H1 (cell line): ENCODE measurements at regions not wholly inside any gene's neighbourhood (a gene's known extent, or its start where the extent isn't known, plus 50 kb on each side); places are given as distances from the start of the nearest gene placed in this dataset.

Experiments used
- CTCF ChIA-PET: fragments of 300-600 bp; sonication (Branson Sonifier 250); formaldehyde crosslinking; loops from one replicate; lab custom pipeline; 2021; ENCODE audit not compliant: partially characterized antibody; lab: Charles Lee
- POLR2A ChIA-PET: fragments of 300-600 bp; sonication (Branson Sonifier 250); formaldehyde crosslinking; loops from one replicate; lab custom pipeline; 2021; ENCODE audit warnings: inconsistent platforms; ENCODE audit not compliant: partially characterized antibody; lab: Charles Lee
- DNase-seq, 2 experiments: peaks; one replicate each; pipeline versions ENCODE4 v3.0.0 to v3.0.0-alpha.2; 2010 to 2022; ENCODE audit warnings: low spot score in 2 of 2, low read depth in 1 of 2, mixed read lengths in 1 of 2
- FAIRE-seq: peaks from 2 replicates; lab custom pipeline; 2011; peaks lifted over from hg19 to GRCh38; lab: Jason Lieb, UNC
- H2AFZ ChIP-seq: 2 replicates; pipeline ENCODE4 v1.8.1; 2012; ENCODE audit warnings: low read length, inconsistent platforms
- H2AK5ac ChIP-seq: 2 replicates; pipeline ENCODE4 v1.6.1; 2013; ENCODE audit warnings: low read depth, low read length
- H2BK120ac ChIP-seq: replicated peaks from 2 replicates; pipeline ENCODE3; 2013; ENCODE audit warnings: low read depth, low read length, inconsistent platforms
- H2BK12ac ChIP-seq: 2 replicates; pipeline ENCODE4 v1.6.1; 2013; ENCODE audit warnings: low read depth, low read length
- H2BK15ac ChIP-seq: 2 replicates; pipeline ENCODE4 v1.6.1; 2013; ENCODE audit warnings: low read length
- H2BK20ac ChIP-seq: 2 replicates; pipeline ENCODE4 v1.6.1; 2013; ENCODE audit warnings: low read length
- H2BK5ac ChIP-seq: 2 replicates; pipeline ENCODE4 v1.6.1; 2013; ENCODE audit warnings: low read depth, low read length
- H3K14ac ChIP-seq: 2 replicates; pipeline ENCODE4 v1.6.1; 2013; ENCODE audit warnings: inconsistent platforms; ENCODE audit not compliant: insufficient read length
- H3K18ac ChIP-seq: 2 replicates; pipeline ENCODE4 v1.6.1; 2013; ENCODE audit warnings: low read length; ENCODE audit errors: extremely low read depth
- H3K23ac ChIP-seq: 2 replicates; pipeline ENCODE4 v1.6.1; 2013; ENCODE audit warnings: inconsistent platforms; ENCODE audit not compliant: insufficient read length
- H3K23me2 ChIP-seq: 2 replicates; pipeline ENCODE4 v1.6.1; 2013; ENCODE audit warnings: low read depth, low read length
- H3K27ac ChIP-seq: 2 replicates; pipeline ENCODE4 v1.6.1; 2011; ENCODE audit warnings: low read depth, low read length, inconsistent platforms
- H3K27me3 ChIP-seq, 4 experiments: replicated peaks in 1 of 4; 1 replicate in 1 of 4; 2 replicates in 3 of 4; pipeline versions ENCODE4 v1.6.1 to v1.8.1; 2011 to 2013; ENCODE audit warnings: low read length in 3 of 4, mild to moderate bottlenecking in 3 of 4, inconsistent platforms in 2 of 4, mixed read lengths in 2 of 4, moderate library complexity in 1 of 4; ENCODE audit not compliant: control insufficient read depth in 3 of 4, insufficient read depth in 3 of 4; ENCODE audit errors: extremely low read depth in 1 of 4
- H3K36me3 ChIP-seq, 4 experiments: 2 replicates each; pipeline versions ENCODE4 v1.6.1 to v1.8.1; 2011 to 2013; ENCODE audit warnings: mild to moderate bottlenecking in 4 of 4, low read length in 3 of 4, moderate library complexity in 2 of 4, control low read depth in 1 of 4, inconsistent platforms in 1 of 4; ENCODE audit not compliant: insufficient read depth in 4 of 4, control insufficient read depth in 2 of 4
- H3K4ac ChIP-seq: replicated peaks from 2 replicates; pipeline ENCODE3; 2013; ENCODE audit warnings: low read length, low read depth, mixed read lengths, inconsistent platforms; ENCODE audit not compliant: insufficient read length
- H3K4me1 ChIP-seq, 4 experiments: replicated peaks in 1 of 4; 1 replicate in 1 of 4; 2 replicates in 3 of 4; pipeline versions ENCODE4 v1.6.1 to v1.8.1; 2011 to 2013; ENCODE audit warnings: low read length in 3 of 4, inconsistent platforms in 2 of 4, mixed read lengths in 1 of 4; ENCODE audit not compliant: insufficient read depth in 4 of 4, control insufficient read depth in 3 of 4
- H3K4me2 ChIP-seq, 2 experiments: 2 replicates each; pipeline versions ENCODE4 v1.6.1 to v1.8.1; 2011 to 2013; ENCODE audit warnings: low read depth in 2 of 2, low read length in 2 of 2, control low read depth in 1 of 2, inconsistent platforms in 1 of 2, mild to moderate bottlenecking in 1 of 2; ENCODE audit not compliant: insufficient read depth in 1 of 2
- H3K4me3 ChIP-seq, 4 experiments: fragments of 200-600, 300-600 bp in 1 of 4; sonication (generic), shearing (Covaris generic), sonication (Bioruptor Twin) in 1 of 4; 2 replicates each; pipeline versions ENCODE4 v1.5.1 to v1.8.1; 2011 to 2016; ENCODE audit warnings: low read length in 4 of 4, low read depth in 3 of 4, control low read depth in 2 of 4, inconsistent platforms in 2 of 4, mild to moderate bottlenecking in 2 of 4, mixed read lengths in 1 of 4, moderate library complexity in 1 of 4; ENCODE audit not compliant: insufficient read depth in 2 of 4; ENCODE audit errors: extremely low read depth in 1 of 4
- H3K56ac ChIP-seq: replicated peaks from 2 replicates; pipeline ENCODE3; 2013; ENCODE audit warnings: low read depth, mild to moderate bottlenecking, mixed read lengths, low read length, inconsistent platforms; ENCODE audit not compliant: insufficient read length
- H3K79me1 ChIP-seq: 2 replicates; pipeline ENCODE4 v1.6.1; 2013; ENCODE audit warnings: low read depth, low read length, control low read depth
- H3K79me2 ChIP-seq, 2 experiments: 2 replicates each; pipeline versions ENCODE4 v1.6.1 to v1.8.1; 2012 to 2013; ENCODE audit warnings: low read length in 2 of 2, mild to moderate bottlenecking in 2 of 2, inconsistent platforms in 1 of 2; ENCODE audit not compliant: insufficient read depth in 2 of 2, control insufficient read depth in 1 of 2
- H3K9ac ChIP-seq, 4 experiments: replicated peaks in 1 of 4; 1 replicate in 1 of 4; 2 replicates in 3 of 4; pipeline versions ENCODE4 v1.6.1 to v1.8.1; 2011 to 2013; ENCODE audit warnings: low read depth in 3 of 4, low read length in 3 of 4, control low read depth in 2 of 4, mild to moderate bottlenecking in 2 of 4, moderate library complexity in 2 of 4, inconsistent platforms in 1 of 4; ENCODE audit errors: extremely low read depth in 1 of 4
- H3K9me3 ChIP-seq, 2 experiments: 2 replicates each; pipeline versions ENCODE4 v1.6.1 to v1.8.1; 2012 to 2013; ENCODE audit warnings: mild to moderate bottlenecking in 2 of 2, moderate library complexity in 2 of 2, control low read depth in 1 of 2, inconsistent platforms in 1 of 2, low read depth in 1 of 2, low read length in 1 of 2, mixed read lengths in 1 of 2; ENCODE audit not compliant: insufficient read depth in 2 of 2
- H4K20me1 ChIP-seq, 2 experiments: replicated peaks in 1 of 2; 2 replicates each; pipeline versions ENCODE3 to v1.8.1; 2011 to 2013; ENCODE audit warnings: inconsistent platforms in 2 of 2, low read length in 2 of 2, mild to moderate bottlenecking in 1 of 2; ENCODE audit not compliant: insufficient read depth in 2 of 2, control insufficient read depth in 1 of 2
- H4K5ac ChIP-seq: 2 replicates; pipeline ENCODE4 v1.6.1; 2013; ENCODE audit warnings: low read length, low read depth, mixed read lengths, inconsistent platforms; ENCODE audit not compliant: insufficient read length
- H4K8ac ChIP-seq: 2 replicates; pipeline ENCODE4 v1.8.0; 2013; ENCODE audit warnings: mild to moderate bottlenecking, moderate library complexity, low read length, inconsistent platforms; ENCODE audit not compliant: insufficient read depth; ENCODE audit errors: extremely low read depth
- H4K91ac ChIP-seq: replicated peaks from 2 replicates; pipeline ENCODE3; 2013; ENCODE audit warnings: low read length, mixed read lengths, inconsistent platforms; ENCODE audit not compliant: insufficient read length
- CBX5 ChIP-seq: fragments of 300-800, 300-1000 bp; sonication (generic); IDR thresholded peaks from 2 replicates; pipeline ENCODE4 v1.7.1; 2016; ENCODE audit warnings: antibody characterized with exemption, low read length, low read depth
- CBX8 ChIP-seq: fragments of 300-800, 300-1000 bp; sonication (generic); IDR thresholded peaks from 2 replicates; pipeline ENCODE4 v1.7.1; 2016; ENCODE audit warnings: low read depth, low read length, borderline replicate concordance
- CEBPB ChIP-seq: IDR thresholded peaks from 2 replicates; pipeline ENCODE4 v1.6.1; 2012; ENCODE audit warnings: low read depth, low read length
- CHD1 ChIP-seq: IDR thresholded peaks from 2 replicates; pipeline ENCODE4 v1.6.1; 2012; ENCODE audit warnings: low read depth, low read length, improper control_type of control experiment
- CTBP2 ChIP-seq: IDR thresholded peaks from 2 replicates; pipeline ENCODE4 v1.7.0; 2011; ENCODE audit warnings: borderline replicate concordance, mild to moderate bottlenecking, moderate library complexity, mixed read lengths, low read length; ENCODE audit not compliant: insufficient read depth, insufficient read length
- EZH2 ChIP-seq: fragments of 200-600 bp; sonication (generic); IDR thresholded peaks from 2 replicates; pipeline ENCODE4 v1.7.1; 2012; ENCODE audit warnings: low read depth, mild to moderate bottlenecking, moderate library complexity, low read length, inconsistent platforms; ENCODE audit not compliant: severe bottlenecking
- HDAC2 ChIP-seq, 2 experiments: fragments of 300-600 bp in 1 of 2; sonication (generic) in 1 of 2; IDR thresholded peaks; 2 replicates each; pipeline ENCODE4 v1.6.1; 2011 to 2012; ENCODE audit warnings: low read depth in 2 of 2, low read length in 2 of 2, mild to moderate bottlenecking in 2 of 2, moderate library complexity in 2 of 2, borderline replicate concordance in 1 of 2, inconsistent platforms in 1 of 2
- POLR2AphosphoS5 ChIP-seq: IDR thresholded peaks from 2 replicates; pipeline ENCODE4 v1.6.1; 2011; ENCODE audit warnings: low read depth, low read length
- RFX5 ChIP-seq: IDR thresholded peaks from 2 replicates; pipeline ENCODE4 v1.6.1; 2011; ENCODE audit warnings: low read depth, low read length, improper control_type of control experiment, borderline replicate concordance
- RXRA ChIP-seq: IDR thresholded peaks from 2 replicates; pipeline ENCODE4 v1.6.1; 2011; ENCODE audit warnings: low read depth, mild to moderate bottlenecking, low read length, moderate library complexity; ENCODE audit not compliant: insufficient read depth
- SIX5 ChIP-seq: IDR thresholded peaks from 2 replicates; pipeline ENCODE4 v1.6.1; 2011; ENCODE audit warnings: mild to moderate bottlenecking, low read depth, low read length
- SP4 ChIP-seq: IDR thresholded peaks from 2 replicates; pipeline ENCODE4 v1.6.1; 2012; ENCODE audit warnings: low read length, inconsistent platforms
- TAF7 ChIP-seq: optimal IDR thresholded peaks from 2 replicates; pipeline ENCODE3; 2011; ENCODE audit warnings: low read depth, mild to moderate bottlenecking, inconsistent platforms, low read length, moderate library complexity, borderline replicate concordance
- TCF12 ChIP-seq: IDR thresholded peaks from 2 replicates; pipeline ENCODE4 v1.6.1; 2011; ENCODE audit warnings: low read depth, mild to moderate bottlenecking, low read length
- WGBS, 2 experiments: shearing (Covaris generic) in 1 of 2; methylation state at CpG; one replicate each; pipeline versions ENCODE4 v1.1.6 to v1.1.7; 2013 to 2015; ENCODE audit warnings: low lambda C conversion rate in 2 of 2, mixed read lengths in 2 of 2, inconsistent platforms in 1 of 2, low coverage in 1 of 2, missing lambda C conversion rate in 1 of 2; ENCODE audit not compliant: insufficient replicate concordance in 2 of 2, insufficient coverage in 1 of 2, insufficient read length in 1 of 2; ENCODE audit errors: extremely low coverage in 1 of 2, missing lambda C conversion rate in 1 of 2; 5-methylcytosine and 5-hydroxymethylcytosine counted together

DNA sequence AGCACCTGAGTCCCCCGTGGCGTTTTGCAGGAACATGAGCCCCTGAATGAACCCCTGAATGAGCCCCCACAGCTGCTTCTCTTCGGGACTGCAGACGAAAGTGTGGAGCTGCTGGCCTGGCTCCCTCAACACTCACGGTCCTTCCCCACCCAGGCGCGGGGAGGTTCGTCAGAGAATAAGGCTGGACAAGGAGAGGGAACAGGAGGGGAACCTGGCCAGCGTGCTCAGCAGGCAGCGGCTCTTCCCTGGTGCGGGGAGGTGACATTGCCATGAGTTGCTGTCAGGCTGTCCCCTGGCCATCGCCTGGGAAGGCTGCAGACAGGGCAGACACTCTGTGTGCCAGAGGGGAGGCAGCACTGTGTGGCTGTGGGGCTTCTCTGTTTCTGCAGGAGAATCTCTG lies 80.9 kb upstream of the SHH start:
- Histone ChIP-seq H3K4me2 (no peak overlapping the region), H3K56ac (no peak overlapping the region), H4K20me1 (peaks cover 0 to 4% of the 10 kb centered on the region in 2 experiments), H3K27ac (no peak overlapping the region), H4K91ac (no peak overlapping the region), H4K8ac (no peak overlapping the region), H3K4ac (no peak overlapping the region), H3K23ac (no peak overlapping the region), H2BK5ac (no peak overlapping the region), H2AFZ (no peak overlapping the region), H3K4me3 (no peak overlapping the region), H3K9ac (no peak overlapping the region), H2BK20ac (no peak overlapping the region), H3K79me2 (no peaks in the 10 kb centered on the region), H3K36me3 (no peaks in the 10 kb centered on the region), H2BK120ac (no peak overlapping the region), H3K23me2 (peaks cover 18% of the 10 kb centered on the region; the same call in 1 of the 2 replicates), H2AK5ac (no peak overlapping the region), H2BK12ac (no peak overlapping the region), H3K18ac (no peak overlapping the region), H2BK15ac (no peak overlapping the region), H3K27me3 (no peaks in the 10 kb centered on the region; a peak in 1 of 7 replicates), H3K79me1 (no peaks in the 10 kb centered on the region), H3K9me3 (peaks cover 11 to 20% of the 10 kb centered on the region in 2 experiments; a peak in 3 of 4 replicates), H3K4me1 (no peaks in the 10 kb centered on the region), H3K14ac (no peak overlapping the region), H4K5ac (no peak overlapping the region)
- ChIA-PET CTCF (no interaction called here), POLR2A (no interaction called here)
- DNase-seq (no peak), FAIRE-seq (no peak)
- 90% methylated on average over 10 of the region's 12 CpGs; no CpG with 5 or more reads in 1 of the 2 experiments for WGBS, 2 experiments
- TF ChIP-seq TAF7 (no peak), CBX8 (no peak), SP4 (no peak), RXRA (no peak), CBX5 (no peak), CEBPB (no peak), RFX5 (no peak), SIX5 (no peak), POLR2AphosphoS5 (no peak), CHD1 (no peak), CTBP2 (no peak), EZH2 (no peak), TCF12 (no peak), HDAC2 (IDR thresholded peaks at IDR 0.05; ENCODE audit: borderline replicate concordance in 1 of 2, low read depth in 2 of 2, low read length in 2 of 2) (no peak)
